SHP77 (cell line): ENCODE measurements at regions not wholly inside any gene's neighbourhood (a gene's known extent, or its start where the extent isn't known, plus 50 kb on each side); places are given as distances from the start of the nearest gene placed in this dataset.
"Not testable (repeated sequence)": the region's sequence is repeated elsewhere in the genome, so short reads cannot be mapped to it uniquely, and the experiment has no call there.

Source experiments
- DNase-seq, 2 experiments: peaks; one replicate each; lab custom pipeline; 2025; lab: John Stamatoyannopoulos, UW

GRCh38 chr18:2112435-2113045 is 458.8 kb downstream of the METTL4 start:
- no peak for DNase-seq

- DNase-seq, result no peak
Observed at GRCh38 chr18:2114289-2114688, 457.0 kb downstream of the METTL4 start.

GRCh38 chr18:2114765-2115164 is 456.5 kb downstream of the METTL4 start:
- no peak for DNase-seq

GRCh38 chr18:2121224-2121623 is 450.1 kb downstream of the METTL4 start:
- DNase-seq, result no peak

GRCh38 chr18:2123077-2123476 is 448.2 kb downstream of the METTL4 start:
- no peak for DNase-seq

- no peak for DNase-seq
Observed at GRCh38 chr18:2134364-2134763, 436.9 kb downstream of the METTL4 start.

- DNase-seq, result no peak
Observed at GRCh38 chr18:2135309-2135708, 436.0 kb downstream of the METTL4 start.

GRCh38 chr18:2138552-2138951 is 432.8 kb downstream of the METTL4 start:
- DNase-seq, result no peak

- no peak for DNase-seq
Observed at GRCh38 chr18:2139691-2140090, 431.6 kb downstream of the METTL4 start.

GRCh38 chr18:2143636-2144035 is 427.7 kb downstream of the METTL4 start:
- DNase-seq, result no peak

GRCh38 chr18:2144811-2145210 is 426.5 kb downstream of the METTL4 start:
- DNase-seq, result no peak

- no peak for DNase-seq
Observed at GRCh38 chr18:2146092-2146491, 425.2 kb downstream of the METTL4 start.

- DNase-seq, result no peak
Observed at GRCh38 chr18:2146754-2147153, 424.6 kb downstream of the METTL4 start.

GRCh38 chr18:2147476-2148230 is 423.7 kb downstream of the METTL4 start:
- no peak for DNase-seq

GRCh38 chr18:2148823-2149222 is 422.5 kb downstream of the METTL4 start:
- no peak for DNase-seq

- DNase-seq, result no peak
Observed at GRCh38 chr18:2150566-2150965, 420.7 kb downstream of the METTL4 start.

- no peak for DNase-seq
Observed at GRCh38 chr18:2154278-2154677, 417.0 kb downstream of the METTL4 start.

GRCh38 chr18:2164644-2165550 is 406.4 kb downstream of the METTL4 start:
- no peak for DNase-seq

GRCh38 chr18:2166876-2167275 is 404.4 kb downstream of the METTL4 start:
- DNase-seq, result not testable (repeated sequence)

GRCh38 chr18:2168022-2168421 is 403.3 kb downstream of the METTL4 start:
- DNase-seq, result no peak

GRCh38 chr18:2169656-2170055 is 401.6 kb downstream of the METTL4 start:
- DNase-seq, result no peak

GRCh38 chr18:2171840-2172625 is 399.3 kb downstream of the METTL4 start:
- no peak for DNase-seq
